Sigmoid colon (tissue), 3 donors: ENCODE measurements at regions not wholly inside any gene's neighbourhood (a gene's known extent, or its start where the extent isn't known, plus 50 kb on each side); places are given as distances from the start of the nearest gene placed in this dataset.

Source experiments
- POLR2A ChIP-seq, 2 donors: fragments of 450-650 bp; IDR thresholded peaks; one replicate each; pipeline ENCODE4 v1.6.1; 2016; ENCODE audit warnings: antibody characterized with exemption in 2 of 2, mild to moderate bottlenecking in 2 of 2, moderate library complexity in 2 of 2
- TF ChIP-seq, protein P1 (sequence below), 4 experiments: fragments of 450-650 bp in 3 of 4; fragments of 200-600 bp in 1 of 4; IDR thresholded peaks; one replicate each; pipeline ENCODE4 v1.5.1; 2016 to 2019; ENCODE audit warnings: antibody characterized with exemption in 4 of 4, mild to moderate bottlenecking in 3 of 4, moderate library complexity in 2 of 4

DNA sequence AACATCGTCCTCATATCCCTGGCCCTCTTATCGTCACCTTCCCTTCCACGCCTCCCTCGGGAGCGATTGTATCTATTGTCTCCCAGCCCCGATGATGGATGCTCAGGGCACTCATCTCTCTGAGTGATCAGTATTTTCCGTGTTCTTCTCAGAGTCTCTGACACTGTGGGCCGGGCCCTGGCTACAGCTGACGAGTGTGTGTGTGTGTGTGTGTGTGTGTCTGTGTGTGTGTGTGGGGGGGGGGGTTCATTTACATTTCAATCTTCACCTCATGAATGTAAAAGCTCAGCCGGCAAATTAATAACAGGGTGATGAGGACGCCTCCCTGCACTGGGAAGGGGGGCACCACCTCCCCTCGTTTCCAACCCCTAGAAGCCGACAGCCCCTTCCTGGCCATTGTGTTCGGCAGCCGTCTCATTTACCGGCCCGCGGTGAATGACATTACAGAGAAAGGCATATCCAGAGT, 159.5 kb downstream of the SHOX start:
- TF ChIP-seq, protein P1, sequence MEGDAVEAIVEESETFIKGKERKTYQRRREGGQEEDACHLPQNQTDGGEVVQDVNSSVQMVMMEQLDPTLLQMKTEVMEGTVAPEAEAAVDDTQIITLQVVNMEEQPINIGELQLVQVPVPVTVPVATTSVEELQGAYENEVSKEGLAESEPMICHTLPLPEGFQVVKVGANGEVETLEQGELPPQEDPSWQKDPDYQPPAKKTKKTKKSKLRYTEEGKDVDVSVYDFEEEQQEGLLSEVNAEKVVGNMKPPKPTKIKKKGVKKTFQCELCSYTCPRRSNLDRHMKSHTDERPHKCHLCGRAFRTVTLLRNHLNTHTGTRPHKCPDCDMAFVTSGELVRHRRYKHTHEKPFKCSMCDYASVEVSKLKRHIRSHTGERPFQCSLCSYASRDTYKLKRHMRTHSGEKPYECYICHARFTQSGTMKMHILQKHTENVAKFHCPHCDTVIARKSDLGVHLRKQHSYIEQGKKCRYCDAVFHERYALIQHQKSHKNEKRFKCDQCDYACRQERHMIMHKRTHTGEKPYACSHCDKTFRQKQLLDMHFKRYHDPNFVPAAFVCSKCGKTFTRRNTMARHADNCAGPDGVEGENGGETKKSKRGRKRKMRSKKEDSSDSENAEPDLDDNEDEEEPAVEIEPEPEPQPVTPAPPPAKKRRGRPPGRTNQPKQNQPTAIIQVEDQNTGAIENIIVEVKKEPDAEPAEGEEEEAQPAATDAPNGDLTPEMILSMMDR (IDR thresholded peaks at IDR 0.05) = no peak
- TF ChIP-seq POLR2A (IDR thresholded peaks at IDR 0.05) = no peak
